NCI-H446 treated with DMSO at 0.1 percent for 48 hours (cell line): ENCODE measurements at regions not wholly inside any gene's neighbourhood (a gene's known extent, or its start where the extent isn't known, plus 50 kb on each side); places are given as distances from the start of the nearest gene placed in this dataset.

Experiments used
- DNase-seq: peaks from one replicate; lab custom pipeline; 2025; lab: John Stamatoyannopoulos, UW

- DNase-seq, result no peak
These were observed 220.1 kb downstream of the OSR1 start for GRCh38 chr2:19138264-19138825.

- no peak for DNase-seq
These were observed 221.0 kb downstream of the OSR1 start for GRCh38 chr2:19137433-19137832.

- DNase-seq, result no peak
These were observed 225.5 kb downstream of the OSR1 start for GRCh38 chr2:19132967-19133366.

GRCh38 chr2:19131871-19132270 lies 226.6 kb downstream of the OSR1 start:
- no peak for DNase-seq

- DNase-seq, result no peak
These were observed 230.3 kb downstream of the OSR1 start for GRCh38 chr2:19128148-19128547.

- DNase-seq, result no peak
These were observed 230.8 kb downstream of the OSR1 start for GRCh38 chr2:19127616-19128015.

GRCh38 chr2:19125901-19126680 lies 232.3 kb downstream of the OSR1 start:
- no peak for DNase-seq

- no peak for DNase-seq
These were observed 234.3 kb downstream of the OSR1 start for GRCh38 chr2:19124135-19124534.

GRCh38 chr2:19123556-19123955 lies 234.9 kb downstream of the OSR1 start:
- no peak for DNase-seq

- no peak for DNase-seq
These were observed 236.2 kb downstream of the OSR1 start for GRCh38 chr2:19122220-19122619.

- no peak for DNase-seq
These were observed 237.3 kb downstream of the OSR1 start for GRCh38 chr2:19120941-19121750.

GRCh38 chr2:19120181-19120580 lies 238.2 kb downstream of the OSR1 start:
- DNase-seq, result no peak

- no peak for DNase-seq
These were observed 239.0 kb downstream of the OSR1 start for GRCh38 chr2:19119326-19120001.

GRCh38 chr2:19116918-19117317 lies 241.5 kb downstream of the OSR1 start:
- no peak for DNase-seq

- DNase-seq, result no peak
These were observed 243.6 kb downstream of the OSR1 start for GRCh38 chr2:19114754-19115231.

- no peak for DNase-seq
These were observed 244.3 kb downstream of the OSR1 start for GRCh38 chr2:19114126-19114525.

GRCh38 chr2:19111354-19111753 lies 247.1 kb downstream of the OSR1 start:
- DNase-seq, result no peak

- no peak for DNase-seq
These were observed 248.9 kb downstream of the OSR1 start for GRCh38 chr2:19109518-19109917.

GRCh38 chr2:19106376-19106775 lies 252.0 kb downstream of the OSR1 start:
- no peak for DNase-seq

- no peak for DNase-seq
These were observed 253.9 kb downstream of the OSR1 start for GRCh38 chr2:19104503-19104902.

- DNase-seq, result no peak
These were observed 255.6 kb downstream of the OSR1 start for GRCh38 chr2:19102696-19103423.

GRCh38 chr2:19101968-19102367 lies 256.5 kb downstream of the OSR1 start:
- DNase-seq, result no peak
